GM12874 (cell line): ENCODE measurements at regions not wholly inside any gene's neighbourhood (a gene's known extent, or its start where the extent isn't known, plus 50 kb on each side); places are given as distances from the start of the nearest gene placed in this dataset.

Experiments
- TF ChIP-seq, protein P1 (sequence below): IDR thresholded peaks from 2 replicates; pipeline ENCODE4 v1.5.1; 2011; ENCODE audit warnings: low read depth, mild to moderate bottlenecking, control low read depth, low read length, moderate library complexity; ENCODE audit not compliant: insufficient read depth

- TF ChIP-seq, protein P1, sequence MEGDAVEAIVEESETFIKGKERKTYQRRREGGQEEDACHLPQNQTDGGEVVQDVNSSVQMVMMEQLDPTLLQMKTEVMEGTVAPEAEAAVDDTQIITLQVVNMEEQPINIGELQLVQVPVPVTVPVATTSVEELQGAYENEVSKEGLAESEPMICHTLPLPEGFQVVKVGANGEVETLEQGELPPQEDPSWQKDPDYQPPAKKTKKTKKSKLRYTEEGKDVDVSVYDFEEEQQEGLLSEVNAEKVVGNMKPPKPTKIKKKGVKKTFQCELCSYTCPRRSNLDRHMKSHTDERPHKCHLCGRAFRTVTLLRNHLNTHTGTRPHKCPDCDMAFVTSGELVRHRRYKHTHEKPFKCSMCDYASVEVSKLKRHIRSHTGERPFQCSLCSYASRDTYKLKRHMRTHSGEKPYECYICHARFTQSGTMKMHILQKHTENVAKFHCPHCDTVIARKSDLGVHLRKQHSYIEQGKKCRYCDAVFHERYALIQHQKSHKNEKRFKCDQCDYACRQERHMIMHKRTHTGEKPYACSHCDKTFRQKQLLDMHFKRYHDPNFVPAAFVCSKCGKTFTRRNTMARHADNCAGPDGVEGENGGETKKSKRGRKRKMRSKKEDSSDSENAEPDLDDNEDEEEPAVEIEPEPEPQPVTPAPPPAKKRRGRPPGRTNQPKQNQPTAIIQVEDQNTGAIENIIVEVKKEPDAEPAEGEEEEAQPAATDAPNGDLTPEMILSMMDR, result no peak
Measured at GRCh38 chr10:35705671-35706070, 63.6 kb upstream of the FZD8 start.

GRCh38 chr10:35705051-35705450 lies 63.0 kb upstream of the FZD8 start:
- TF ChIP-seq, protein P1, result no peak

DNA sequence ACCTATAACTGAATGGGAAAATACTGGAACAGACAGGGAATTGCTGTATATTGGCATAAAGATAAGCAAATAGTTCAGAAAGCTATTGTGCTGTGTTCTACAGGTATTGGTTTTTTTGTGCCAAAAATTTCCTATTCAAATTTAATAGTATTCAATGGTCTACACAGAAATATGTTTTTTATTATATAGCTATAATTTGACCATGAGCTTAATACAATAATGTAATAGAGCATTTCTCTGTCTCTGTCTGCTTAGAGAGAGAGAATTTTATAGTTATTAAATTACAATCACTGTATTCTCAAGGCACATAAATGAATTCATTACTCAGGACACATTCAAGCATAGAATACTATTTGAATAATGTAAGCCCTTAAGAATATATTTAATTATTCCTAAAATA lies 62.3 kb upstream of the FZD8 start:
- TF ChIP-seq, protein P1, result no peak

GRCh38 chr10:35700487-35700882 lies 58.4 kb upstream of the FZD8 start:
- TF ChIP-seq, protein P1, result no peak

GRCh38 chr10:35699848-35700486 lies 57.9 kb upstream of the FZD8 start:
- TF ChIP-seq, protein P1, result no peak

- TF ChIP-seq, protein P1, result no peak
Measured at GRCh38 chr10:35696392-35697287, 54.5 kb upstream of the FZD8 start.

GRCh38 chr10:35693800-35694199 lies 51.7 kb upstream of the FZD8 start:
- TF ChIP-seq, protein P1, result no peak
